Spleen (tissue), 7 donors: ENCODE measurements at regions not wholly inside any gene's neighbourhood (a gene's known extent, or its start where the extent isn't known, plus 50 kb on each side); places are given as distances from the start of the nearest gene placed in this dataset.

Source experiments
- CTCF ChIP-seq, 11 experiments: fragments of 200-600 bp in 7 of 11; fragments of 450-650 bp in 4 of 11; sonication (generic) in 4 of 11; IDR thresholded peaks in 8 of 11; conservative IDR thresholded peaks in 3 of 11; 1 replicate in 7 of 11; 2 replicates in 4 of 11; pipeline versions ENCODE4 v1.4.0 to v1.8.0; 2016 to 2021; ENCODE audit warnings: antibody characterized with exemption in 11 of 11, inconsistent platforms in 4 of 11, mild to moderate bottlenecking in 1 of 11
- POLR2A ChIP-seq, 3 donors: fragments of 450-650 bp; IDR thresholded peaks; one replicate each; pipeline ENCODE4 v1.5.1; 2017; ENCODE audit warnings: antibody characterized with exemption in 3 of 3, mild to moderate bottlenecking in 1 of 3
- POLR2AphosphoS5 ChIP-seq, 3 donors: sonication (generic); formaldehyde crosslinking; IDR thresholded peaks; one replicate each; pipeline ENCODE4 v1.5.1; 2017; ENCODE audit warnings: antibody characterized with exemption in 3 of 3
- donor health status: DM: no; HTN: no; CAD: no; lungs with moderate emphysema.
- donor health status: DM: no; HTN: no; CAD: no.
- donor health status: DM: no; HTN: no; CAD: no.

GRCh38 chr14:55954108-55954507, 164.1 kb upstream of the PELI2 start:
- TF ChIP-seq CTCF (IDR thresholded peaks at IDR 0.05 in 8 of 11, conservative IDR thresholded peaks at IDR 0.05 in 3 of 11) (no peak), POLR2A (IDR thresholded peaks at IDR 0.05) (no peak), POLR2AphosphoS5 (IDR thresholded peaks at IDR 0.05) (no peak)
